Uterus (tissue), 2 donors: ENCODE measurements at regions not wholly inside any gene's neighbourhood (a gene's known extent, or its start where the extent isn't known, plus 50 kb on each side); places are given as distances from the start of the nearest gene placed in this dataset.

Experiments used
- POLR2A ChIP-seq, 2 donors: fragments of 450-650 bp; IDR thresholded peaks; one replicate each; pipeline ENCODE4 v1.6.1; 2016; ENCODE audit warnings: antibody characterized with exemption in 2 of 2, mild to moderate bottlenecking in 1 of 2, moderate library complexity in 1 of 2
- TF ChIP-seq, protein P1 (sequence below), 4 experiments: fragments of 200-600 bp in 2 of 4; fragments of 450-650 bp in 2 of 4; sonication (generic) in 2 of 4; IDR thresholded peaks; one replicate each; pipeline ENCODE4 v1.5.1; 2016 to 2019; ENCODE audit warnings: antibody characterized with exemption in 4 of 4, mild to moderate bottlenecking in 2 of 4, moderate library complexity in 1 of 4

DNA sequence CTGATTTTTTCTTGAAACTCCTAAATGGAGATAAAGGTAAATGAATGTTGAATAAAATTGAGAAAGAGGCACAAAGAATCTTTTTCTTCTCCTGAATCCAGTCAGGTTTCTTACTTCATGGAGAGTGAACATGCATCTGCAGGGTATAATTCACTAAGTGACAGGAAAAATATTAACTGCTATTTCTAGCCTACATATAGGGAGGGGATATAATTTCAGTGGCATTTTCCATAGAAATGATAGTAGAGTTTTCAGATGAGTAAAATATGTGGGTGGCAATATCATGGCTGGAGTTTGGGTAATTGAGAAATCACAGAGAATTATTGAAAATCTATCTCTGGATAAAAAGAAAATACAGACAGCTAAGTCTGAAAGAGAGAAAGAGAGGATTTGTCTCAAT is 1227.0 kb upstream of the GJE1 start:
- no peak for TF ChIP-seq POLR2A (IDR thresholded peaks at IDR 0.05)
- TF ChIP-seq, protein P1, sequence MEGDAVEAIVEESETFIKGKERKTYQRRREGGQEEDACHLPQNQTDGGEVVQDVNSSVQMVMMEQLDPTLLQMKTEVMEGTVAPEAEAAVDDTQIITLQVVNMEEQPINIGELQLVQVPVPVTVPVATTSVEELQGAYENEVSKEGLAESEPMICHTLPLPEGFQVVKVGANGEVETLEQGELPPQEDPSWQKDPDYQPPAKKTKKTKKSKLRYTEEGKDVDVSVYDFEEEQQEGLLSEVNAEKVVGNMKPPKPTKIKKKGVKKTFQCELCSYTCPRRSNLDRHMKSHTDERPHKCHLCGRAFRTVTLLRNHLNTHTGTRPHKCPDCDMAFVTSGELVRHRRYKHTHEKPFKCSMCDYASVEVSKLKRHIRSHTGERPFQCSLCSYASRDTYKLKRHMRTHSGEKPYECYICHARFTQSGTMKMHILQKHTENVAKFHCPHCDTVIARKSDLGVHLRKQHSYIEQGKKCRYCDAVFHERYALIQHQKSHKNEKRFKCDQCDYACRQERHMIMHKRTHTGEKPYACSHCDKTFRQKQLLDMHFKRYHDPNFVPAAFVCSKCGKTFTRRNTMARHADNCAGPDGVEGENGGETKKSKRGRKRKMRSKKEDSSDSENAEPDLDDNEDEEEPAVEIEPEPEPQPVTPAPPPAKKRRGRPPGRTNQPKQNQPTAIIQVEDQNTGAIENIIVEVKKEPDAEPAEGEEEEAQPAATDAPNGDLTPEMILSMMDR (IDR thresholded peaks at IDR 0.05) = no peak
